Endodermal cell (in vitro differentiated cells): ENCODE measurements at regions not wholly inside any gene's neighbourhood (a gene's known extent, or its start where the extent isn't known, plus 50 kb on each side); places are given as distances from the start of the nearest gene placed in this dataset.

Source experiments
- DNase-seq: peaks from one replicate; pipeline ENCODE4 v3.0.0-alpha.2; 2017
- H3K27ac ChIP-seq: 2 replicates; pipeline ENCODE4 v1.5.1; 2013; ENCODE audit warnings: mild to moderate bottlenecking, low read depth, low read length, moderate library complexity
- H3K27me3 ChIP-seq: 2 replicates; pipeline ENCODE4 v1.6.1; 2013; ENCODE audit warnings: mild to moderate bottlenecking, low read length, moderate library complexity; ENCODE audit not compliant: insufficient read depth, control insufficient read depth, poor library complexity, severe bottlenecking
- H3K36me3 ChIP-seq: 2 replicates; pipeline ENCODE4 v1.7.0; 2013; ENCODE audit warnings: mild to moderate bottlenecking, low read length, moderate library complexity; ENCODE audit not compliant: control insufficient read depth, insufficient read depth
- H3K4me1 ChIP-seq: one replicate; pipeline ENCODE4 v1.7.0; 2013; ENCODE audit warnings: low read length; ENCODE audit not compliant: control insufficient read depth, insufficient read depth
- H3K4me3 ChIP-seq: 2 replicates; pipeline ENCODE4 v1.5.1; 2013; ENCODE audit warnings: mild to moderate bottlenecking, low read length, moderate library complexity
- H3K9ac ChIP-seq: 2 replicates; pipeline ENCODE4 v1.6.1; 2013; ENCODE audit warnings: mild to moderate bottlenecking, low read length, moderate library complexity; ENCODE audit not compliant: poor library complexity, severe bottlenecking; ENCODE audit errors: extremely low read depth
- H3K9me3 ChIP-seq: 2 replicates; pipeline ENCODE4 v1.6.1; 2013; ENCODE audit warnings: mild to moderate bottlenecking, low read length, moderate library complexity; ENCODE audit not compliant: control insufficient read depth
- H3K27ac Mint-ChIP-seq: 2 replicates; pipeline ENCODE4 v1.8.0; 2020; ENCODE audit warnings: mixed read lengths
- H3K27me3 Mint-ChIP-seq: 2 replicates; pipeline ENCODE4 v1.8.0; 2021; ENCODE audit warnings: mild to moderate bottlenecking, mixed read lengths; ENCODE audit not compliant: insufficient read depth
- H3K36me3 Mint-ChIP-seq: 2 replicates; pipeline ENCODE4 v1.8.0; 2020; ENCODE audit warnings: low read depth, mixed read lengths
- H3K4me1 Mint-ChIP-seq: 2 replicates; pipeline ENCODE4 v1.8.0; 2020; ENCODE audit warnings: mixed read lengths
- H3K4me3 Mint-ChIP-seq: 2 replicates; pipeline ENCODE4 v1.8.0; 2020; ENCODE audit warnings: mild to moderate bottlenecking, moderate library complexity, mixed read lengths
- H3K9me3 Mint-ChIP-seq: 2 replicates; pipeline ENCODE4 v1.8.0; 2020; ENCODE audit warnings: mild to moderate bottlenecking, mixed read lengths
- WGBS, 2 experiments: methylation state at CpG; one replicate each; pipeline versions ENCODE4 v1.1.5 to v1.1.7; 2013; ENCODE audit warnings: missing lambda C conversion rate in 2 of 2, mixed read lengths in 1 of 2; ENCODE audit not compliant: insufficient coverage in 1 of 2, insufficient read length in 1 of 2; 5-methylcytosine and 5-hydroxymethylcytosine counted together
- TF ChIP-seq, protein P1 (sequence below): fragments of 200-600 bp; sonication (generic); conservative IDR thresholded peaks from 2 replicates; pipeline ENCODE4 v1.5.0; 2021; ENCODE audit warnings: antibody characterized with exemption, mild to moderate bottlenecking

DNA sequence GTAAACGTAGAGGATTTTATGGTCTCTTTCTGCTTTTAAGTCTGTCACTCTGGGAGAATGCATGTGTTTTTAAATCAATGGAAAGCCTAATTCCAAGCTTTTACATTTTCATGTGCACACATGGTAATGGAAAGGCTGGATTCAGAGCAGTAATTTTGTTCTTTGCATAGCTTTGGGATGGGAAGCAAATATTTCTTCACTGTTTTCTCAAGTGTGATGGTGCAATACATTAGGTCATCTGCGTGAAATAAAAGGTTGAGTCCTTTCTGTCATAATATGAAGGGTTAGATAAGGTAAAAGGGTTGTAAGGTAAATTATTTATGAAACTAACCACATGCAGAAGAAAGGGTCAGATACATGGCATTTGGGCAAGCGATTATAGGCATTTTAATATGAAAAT, 88.2 kb upstream of the NR3C1 start:
- Histone ChIP-seq H3K27me3 (no peaks in the 10 kb centered on the region), H3K27ac (no peak overlapping the region), H3K4me1 (no peaks in the 10 kb centered on the region), H3K36me3 (no peaks in the 10 kb centered on the region), H3K9me3 (no peaks in the 10 kb centered on the region), H3K9ac (no peak overlapping the region), H3K4me3 (no peak overlapping the region)
- DNase-seq, result no peak
- WGBS, 2 experiments, result 92 to 93% methylated on average over 3 of the region's 3 CpGs
- Mint-ChIP-seq H3K36me3 (no peaks in the 10 kb centered on the region), H3K27ac (no peak overlapping the region), H3K9me3 (no peaks in the 10 kb centered on the region), H3K4me1 (peaks cover 4% of the 10 kb centered on the region), H3K4me3 (no peak overlapping the region), H3K27me3 (no peaks in the 10 kb centered on the region)
- TF ChIP-seq, protein P1, sequence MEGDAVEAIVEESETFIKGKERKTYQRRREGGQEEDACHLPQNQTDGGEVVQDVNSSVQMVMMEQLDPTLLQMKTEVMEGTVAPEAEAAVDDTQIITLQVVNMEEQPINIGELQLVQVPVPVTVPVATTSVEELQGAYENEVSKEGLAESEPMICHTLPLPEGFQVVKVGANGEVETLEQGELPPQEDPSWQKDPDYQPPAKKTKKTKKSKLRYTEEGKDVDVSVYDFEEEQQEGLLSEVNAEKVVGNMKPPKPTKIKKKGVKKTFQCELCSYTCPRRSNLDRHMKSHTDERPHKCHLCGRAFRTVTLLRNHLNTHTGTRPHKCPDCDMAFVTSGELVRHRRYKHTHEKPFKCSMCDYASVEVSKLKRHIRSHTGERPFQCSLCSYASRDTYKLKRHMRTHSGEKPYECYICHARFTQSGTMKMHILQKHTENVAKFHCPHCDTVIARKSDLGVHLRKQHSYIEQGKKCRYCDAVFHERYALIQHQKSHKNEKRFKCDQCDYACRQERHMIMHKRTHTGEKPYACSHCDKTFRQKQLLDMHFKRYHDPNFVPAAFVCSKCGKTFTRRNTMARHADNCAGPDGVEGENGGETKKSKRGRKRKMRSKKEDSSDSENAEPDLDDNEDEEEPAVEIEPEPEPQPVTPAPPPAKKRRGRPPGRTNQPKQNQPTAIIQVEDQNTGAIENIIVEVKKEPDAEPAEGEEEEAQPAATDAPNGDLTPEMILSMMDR, result no peak

DNA sequence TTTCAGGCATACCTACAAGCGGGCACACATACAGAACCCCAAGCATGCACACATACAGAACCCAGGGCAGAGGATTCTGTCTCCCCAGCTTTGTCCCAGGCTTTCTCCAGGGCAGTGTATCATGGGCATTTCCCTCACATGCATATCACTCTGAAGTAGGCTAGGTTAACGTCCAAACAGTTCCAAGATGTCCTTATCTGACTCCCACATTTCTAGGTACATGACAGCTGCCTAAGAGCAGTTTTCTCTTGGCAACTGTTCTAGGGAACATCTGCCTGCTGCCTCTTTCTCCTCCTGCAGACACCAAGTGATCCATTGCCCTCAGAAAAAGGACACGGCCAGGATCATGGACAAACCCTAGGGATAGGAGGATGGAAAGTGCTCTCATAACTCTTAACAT, 84.9 kb upstream of the NR3C1 start:
- peaks cover 4% of the 10 kb centered on the region for H3K4me1 Mint-ChIP-seq
- DNase-seq, result no peak
- no peaks in the 10 kb centered on the region for H3K36me3 Mint-ChIP-seq
- Histone ChIP-seq H3K4me1 (no peaks in the 10 kb centered on the region), H3K36me3 (no peaks in the 10 kb centered on the region), H3K9ac (no peak overlapping the region), H3K4me3 (no peak overlapping the region), H3K27me3 (no peaks in the 10 kb centered on the region), H3K27ac (no peak overlapping the region), H3K9me3 (no peaks in the 10 kb centered on the region)
- 84 to 100% methylated on average over 1 to 2 of the region's 3 CpGs for WGBS, 2 experiments
- H3K9me3 Mint-ChIP-seq, result no peaks in the 10 kb centered on the region
- TF ChIP-seq, protein P1, result no peak
- no peaks in the 10 kb centered on the region for H3K27me3 Mint-ChIP-seq
- H3K4me3 Mint-ChIP-seq, result no peak overlapping the region
- H3K27ac Mint-ChIP-seq, result no peak overlapping the region

DNA sequence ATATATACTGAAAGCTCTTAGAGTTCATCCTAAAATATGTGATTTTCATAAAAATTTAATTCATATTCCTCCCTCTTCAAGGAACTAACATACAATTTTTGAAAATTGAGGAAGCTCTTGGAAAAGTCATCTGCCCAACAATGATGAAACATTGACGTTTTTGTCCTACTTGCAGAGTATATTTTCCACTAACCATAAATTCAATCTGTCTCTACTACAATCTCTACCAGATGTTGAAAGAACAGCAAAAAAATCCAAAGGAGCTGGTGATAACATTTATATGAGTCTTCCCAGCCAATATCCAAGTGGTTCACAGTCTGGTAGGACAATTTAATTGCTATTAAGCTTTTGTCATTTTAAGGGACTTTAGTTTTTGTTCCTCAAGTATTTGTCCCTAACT, 81.1 kb upstream of the NR3C1 start:
- H3K4me3 ChIP-seq, result no peak overlapping the region
- DNase-seq, result no peak
- H3K9me3 ChIP-seq, result no peaks in the 10 kb centered on the region
- 91% methylated on average over 1 of the region's 1 CpG; no CpG with 5 or more reads in 1 of the 2 experiments for WGBS, 2 experiments
- peaks cover 4% of the 10 kb centered on the region for H3K4me1 Mint-ChIP-seq
- no peaks in the 10 kb centered on the region for H3K9me3 Mint-ChIP-seq
- H3K4me3 Mint-ChIP-seq, result no peak overlapping the region
- H3K36me3 ChIP-seq, result no peaks in the 10 kb centered on the region
- no peaks in the 10 kb centered on the region for H3K27me3 ChIP-seq
- no peak overlapping the region for H3K27ac Mint-ChIP-seq
- TF ChIP-seq, protein P1, result no peak
- H3K27ac ChIP-seq, result no peak overlapping the region
- no peaks in the 10 kb centered on the region for H3K4me1 ChIP-seq
- H3K27me3 Mint-ChIP-seq, result no peaks in the 10 kb centered on the region
- H3K9ac ChIP-seq, result no peak overlapping the region
- no peaks in the 10 kb centered on the region for H3K36me3 Mint-ChIP-seq
